ENCODE measurements at regions not wholly inside any gene's neighbourhood (a gene's known extent, or its start where the extent isn't known, plus 50 kb on each side); places are given as distances from the start of the nearest gene placed in this dataset.

DNA sequence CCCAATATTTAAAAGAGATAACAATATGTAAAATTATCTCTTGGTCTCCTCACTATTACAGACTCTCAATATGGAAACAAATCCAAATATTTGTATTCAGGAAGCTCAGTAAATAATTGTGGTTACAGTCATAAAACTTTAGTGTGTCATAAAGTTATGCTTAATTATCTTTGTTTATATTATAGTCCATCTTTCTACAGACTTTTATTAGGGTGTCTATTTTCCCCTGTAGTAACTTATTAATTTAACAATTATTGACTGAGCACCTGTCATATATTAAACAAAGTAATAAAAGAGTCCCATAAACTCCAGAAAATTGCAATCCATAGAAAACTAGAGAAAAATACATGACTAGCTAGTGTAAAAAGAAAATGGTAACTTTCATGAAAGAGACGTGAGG is 61.6 kb upstream of the GPM6A start:
- TF ChIP-seq, protein P1, sequence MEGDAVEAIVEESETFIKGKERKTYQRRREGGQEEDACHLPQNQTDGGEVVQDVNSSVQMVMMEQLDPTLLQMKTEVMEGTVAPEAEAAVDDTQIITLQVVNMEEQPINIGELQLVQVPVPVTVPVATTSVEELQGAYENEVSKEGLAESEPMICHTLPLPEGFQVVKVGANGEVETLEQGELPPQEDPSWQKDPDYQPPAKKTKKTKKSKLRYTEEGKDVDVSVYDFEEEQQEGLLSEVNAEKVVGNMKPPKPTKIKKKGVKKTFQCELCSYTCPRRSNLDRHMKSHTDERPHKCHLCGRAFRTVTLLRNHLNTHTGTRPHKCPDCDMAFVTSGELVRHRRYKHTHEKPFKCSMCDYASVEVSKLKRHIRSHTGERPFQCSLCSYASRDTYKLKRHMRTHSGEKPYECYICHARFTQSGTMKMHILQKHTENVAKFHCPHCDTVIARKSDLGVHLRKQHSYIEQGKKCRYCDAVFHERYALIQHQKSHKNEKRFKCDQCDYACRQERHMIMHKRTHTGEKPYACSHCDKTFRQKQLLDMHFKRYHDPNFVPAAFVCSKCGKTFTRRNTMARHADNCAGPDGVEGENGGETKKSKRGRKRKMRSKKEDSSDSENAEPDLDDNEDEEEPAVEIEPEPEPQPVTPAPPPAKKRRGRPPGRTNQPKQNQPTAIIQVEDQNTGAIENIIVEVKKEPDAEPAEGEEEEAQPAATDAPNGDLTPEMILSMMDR (IDR thresholded peaks at IDR 0.05; ENCODE audit: low read length), result no peak
- TF ChIP-seq EZH2 (optimal IDR thresholded peaks at IDR 0.05; ENCODE audit: low read depth, low read length), result no peak
- no peak for TF ChIP-seq EZH2phosphoT487 (IDR thresholded peaks at IDR 0.05; ENCODE audit: low read length)

Data from MM.1S (cell line).